Right renal pelvis (tissue), 4 donors: ENCODE measurements at regions not wholly inside any gene's neighbourhood (a gene's known extent, or its start where the extent isn't known, plus 50 kb on each side); places are given as distances from the start of the nearest gene placed in this dataset.

Experiments
- DNase-seq, 4 donors: peaks; one replicate each; pipeline ENCODE4 v3.0.0-alpha.2; 2013; ENCODE audit warnings: low read depth in 4 of 4, low spot score in 3 of 4, missing footprints in 1 of 4

DNA sequence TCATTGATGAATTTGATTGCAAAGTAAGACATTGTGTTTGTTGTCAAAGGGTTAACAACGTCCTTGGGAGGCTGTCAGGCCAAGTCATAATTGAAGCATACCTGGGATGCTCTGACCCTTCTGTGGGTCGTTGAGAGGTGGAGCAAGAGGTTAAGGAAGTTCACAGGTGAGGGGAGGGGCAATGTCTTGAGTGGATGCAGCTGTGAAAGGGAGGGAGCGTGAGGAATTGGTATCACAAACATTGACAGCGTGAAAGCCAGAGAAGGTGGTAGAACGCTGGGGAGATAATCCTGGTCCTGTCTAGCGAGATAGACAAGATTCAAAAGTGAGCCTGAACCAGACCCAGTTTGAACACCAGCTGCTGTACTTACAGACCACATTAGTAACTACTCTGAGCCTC lies 79.4 kb downstream of the HES1 start:
- no peak for DNase-seq

DNA sequence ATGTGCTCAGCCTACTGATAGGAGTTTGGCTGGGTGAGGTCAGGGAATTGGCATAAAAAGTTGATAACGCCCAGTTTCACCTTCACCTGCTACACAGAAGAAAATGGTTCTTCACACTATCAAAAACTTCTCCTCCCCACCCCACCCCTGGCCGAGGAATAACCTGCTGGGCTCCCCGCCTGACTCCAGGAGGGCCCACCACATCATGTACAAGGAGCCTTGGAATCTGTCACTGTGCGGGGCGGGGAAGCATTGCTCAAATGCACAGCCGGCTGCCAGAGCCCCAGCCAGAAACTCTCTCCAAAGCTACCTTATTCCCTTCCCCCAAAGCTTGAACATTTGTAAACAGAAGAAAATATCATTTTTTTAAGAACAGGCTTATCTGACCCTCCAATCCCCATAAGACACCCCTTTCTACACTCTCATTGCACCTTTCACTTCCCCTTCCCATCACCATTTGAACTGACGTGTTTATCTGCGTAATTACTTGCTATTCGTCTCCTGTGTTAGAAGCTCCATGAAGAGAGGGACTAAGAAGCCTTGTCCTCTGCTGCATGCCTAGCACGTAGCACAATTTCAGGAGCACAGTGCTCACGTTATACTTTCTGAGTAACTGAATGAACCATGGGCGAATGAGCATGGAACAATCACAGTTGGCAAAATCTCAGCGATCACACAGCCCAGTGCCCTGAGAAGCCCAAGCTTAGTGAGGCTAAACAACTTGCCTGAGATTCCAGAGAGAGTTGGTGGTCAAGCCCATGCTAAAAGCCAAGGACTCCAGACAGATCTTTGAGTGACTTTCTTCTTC lies 82.9 kb downstream of the HES1 start:
- DNase-seq = no peak

DNA sequence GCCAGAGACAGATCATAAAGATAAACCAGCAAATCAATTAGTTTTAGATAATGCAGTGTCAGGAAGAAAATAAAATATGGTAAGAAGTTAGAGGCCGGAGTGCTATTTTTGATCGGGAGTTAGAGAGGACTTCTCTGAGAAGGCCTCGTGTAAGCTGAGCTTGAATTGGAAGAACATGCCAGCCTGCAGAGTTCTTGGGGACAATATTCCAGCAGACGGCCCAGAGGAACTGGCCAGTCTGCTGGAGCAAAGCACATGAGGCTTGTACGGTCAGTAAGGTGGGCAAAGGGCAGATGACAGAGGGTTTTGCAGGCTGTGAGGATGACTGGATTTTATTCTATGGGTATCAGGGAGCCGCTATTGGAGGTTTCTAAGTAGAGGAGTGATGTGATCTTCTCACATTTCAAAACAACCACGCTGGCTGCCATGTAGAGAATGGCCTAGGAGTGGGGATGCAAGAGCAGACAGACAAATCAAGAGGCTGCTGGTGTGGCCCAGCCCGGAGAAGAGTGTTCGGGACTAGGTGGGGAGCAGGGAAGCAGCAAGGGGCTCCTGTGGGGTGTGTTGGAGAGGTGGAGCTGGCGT lies 84.0 kb downstream of the HES1 start:
- DNase-seq = no peak

DNA sequence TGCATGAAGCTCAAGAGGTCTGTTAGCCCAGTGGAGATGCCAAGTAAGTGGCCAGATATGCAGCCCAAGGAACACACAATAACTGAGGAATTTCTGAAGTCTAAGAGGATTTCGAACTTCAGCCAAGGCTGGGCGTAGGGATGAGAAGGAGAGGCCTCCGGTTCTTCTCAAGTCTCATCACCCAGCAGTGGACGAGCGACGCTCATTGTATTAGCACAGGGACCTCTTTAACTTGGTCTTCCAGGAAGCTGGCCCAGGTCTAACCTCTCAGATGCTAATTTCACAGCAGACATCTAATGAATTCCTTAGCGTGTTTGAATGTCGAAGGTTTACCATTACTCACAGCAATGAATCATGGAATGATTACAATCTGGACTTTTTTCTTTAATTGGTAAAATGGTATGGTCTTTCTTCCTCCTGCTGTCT lies 85.0 kb downstream of the HES1 start:
- no peak for DNase-seq

DNA sequence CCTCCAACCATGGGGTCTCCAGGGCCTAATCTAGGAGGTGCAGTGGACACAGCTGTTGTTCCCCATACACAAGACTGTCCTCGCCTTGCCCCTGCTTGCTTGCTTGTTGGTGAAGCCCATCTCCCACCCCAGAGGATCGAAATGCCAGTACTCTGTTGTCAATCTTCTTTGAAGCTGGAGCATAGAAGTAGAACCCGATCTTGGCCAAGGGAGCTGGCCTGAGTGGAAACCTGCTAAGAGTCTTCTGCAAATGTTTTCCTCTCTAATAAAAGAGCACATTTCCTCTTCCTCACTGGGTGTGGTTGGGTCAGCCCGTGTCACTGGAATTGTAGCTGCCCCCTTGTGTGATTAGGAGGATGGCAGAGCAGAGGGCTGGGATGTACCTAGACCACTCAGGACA lies 85.4 kb downstream of the HES1 start:
- DNase-seq = no peak

DNA sequence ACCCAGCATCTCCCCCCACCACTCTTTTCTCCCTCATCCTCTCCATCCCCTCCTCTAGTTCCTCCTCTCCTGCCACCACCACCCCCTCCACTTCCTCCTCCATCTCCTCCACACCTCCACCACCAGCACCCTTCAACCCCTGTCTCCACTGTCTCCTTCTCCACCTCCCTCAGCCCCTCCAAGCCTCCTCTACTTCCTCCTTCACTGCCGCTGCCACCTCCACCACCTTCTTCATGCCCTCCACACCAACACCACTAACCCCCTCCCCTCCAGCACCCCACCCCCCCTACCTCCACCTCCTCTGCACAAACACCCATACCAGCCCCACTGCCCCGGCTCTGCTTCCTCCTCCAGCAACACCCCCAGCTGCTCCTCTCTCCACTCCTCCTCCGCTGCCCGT lies 88.0 kb downstream of the HES1 start:
- DNase-seq = no peak

DNA sequence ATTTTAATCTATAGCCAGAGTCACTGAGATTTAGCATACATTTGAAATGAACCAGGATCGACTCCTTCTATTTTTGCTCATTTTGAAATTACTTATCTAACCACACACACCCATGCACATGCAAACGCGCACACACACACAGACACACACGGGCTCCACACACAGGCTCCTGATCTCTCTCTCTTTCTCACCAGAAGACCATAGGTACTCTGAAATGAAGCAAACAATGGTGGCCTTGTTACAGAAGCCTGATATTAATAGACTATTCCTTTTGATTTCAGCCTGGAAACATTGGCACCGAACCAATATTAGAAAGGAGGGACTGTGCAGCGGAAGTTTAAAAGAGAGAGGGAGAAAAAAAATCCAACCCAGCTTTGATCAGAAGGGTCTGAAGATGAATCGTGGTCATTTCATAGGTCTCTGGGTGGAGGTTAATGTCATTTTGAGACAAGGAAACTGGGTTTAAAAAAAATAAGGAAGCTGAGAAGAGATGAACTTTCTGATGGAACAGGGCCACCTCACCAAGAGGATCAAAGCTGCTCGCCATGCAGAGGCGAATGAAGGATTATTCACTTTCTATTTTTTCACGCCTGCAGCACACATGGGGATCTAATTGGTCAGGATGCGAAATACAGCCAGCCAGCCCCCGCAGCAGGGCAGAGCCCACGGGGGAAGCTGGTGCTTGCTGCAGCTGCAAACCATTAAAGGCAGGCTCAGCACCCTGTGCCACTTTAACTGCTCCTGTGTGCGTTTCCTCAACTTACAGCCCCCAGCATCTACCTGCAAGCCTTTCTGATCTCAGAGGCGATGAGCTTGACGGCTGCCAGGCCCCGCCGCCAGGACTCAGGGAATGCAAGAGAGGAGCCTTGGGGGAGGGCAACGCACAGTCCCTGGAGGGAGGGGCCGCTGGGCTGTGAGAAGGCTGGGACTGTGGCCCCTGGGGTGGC lies 88.8 kb downstream of the HES1 start:
- DNase-seq = no peak

DNA sequence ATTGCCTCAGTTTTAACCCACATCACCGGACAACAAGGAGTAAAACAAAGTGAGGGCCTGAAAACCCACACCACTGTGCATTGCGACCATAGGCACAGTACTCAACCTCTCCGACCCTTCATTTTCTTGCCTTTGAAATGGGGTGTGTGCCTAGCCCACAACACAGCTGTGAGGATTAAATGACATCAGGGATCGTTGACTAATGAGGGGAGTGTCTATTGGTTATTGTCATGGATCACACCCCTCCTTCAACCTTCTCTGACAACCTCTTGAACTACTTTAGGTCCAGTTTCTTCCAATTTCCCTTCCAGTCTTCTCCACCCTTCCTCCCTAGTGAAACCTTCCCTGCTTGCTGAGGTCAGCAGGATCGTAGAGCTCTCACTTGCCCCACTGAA lies 89.5 kb downstream of the HES1 start:
- DNase-seq = no peak

DNA sequence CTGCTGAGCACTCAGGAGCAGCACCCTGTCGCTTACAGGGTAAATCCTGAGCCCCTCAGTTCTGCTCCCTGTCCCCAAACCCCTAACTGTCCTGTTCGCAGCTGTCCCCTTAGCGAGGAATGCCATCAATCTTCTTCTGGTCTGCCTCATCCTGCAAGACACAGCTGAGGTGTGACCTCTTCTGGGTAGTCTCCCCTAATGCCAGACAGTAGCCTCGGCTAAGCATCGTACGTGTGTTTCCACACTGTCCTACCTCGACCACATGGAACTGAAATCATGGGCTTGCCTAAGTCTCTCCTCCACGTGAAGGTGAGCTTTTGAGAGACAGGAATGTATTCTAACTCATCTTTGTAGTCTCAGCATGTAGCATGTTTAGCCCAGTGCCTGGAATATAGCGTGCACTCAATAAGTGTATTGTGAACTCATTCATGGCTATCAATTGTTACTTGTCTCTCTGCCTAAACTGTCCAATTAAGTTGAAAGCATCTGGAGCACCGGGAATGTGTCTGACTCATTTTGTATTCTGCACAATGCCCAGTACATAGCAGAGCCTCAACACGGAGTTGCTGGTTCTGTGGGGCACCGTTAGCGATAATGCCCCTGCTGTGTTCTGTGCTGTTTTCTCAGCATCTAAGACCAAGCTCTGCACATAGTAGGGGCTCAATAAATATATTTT lies 90.2 kb downstream of the HES1 start:
- no peak for DNase-seq

DNA sequence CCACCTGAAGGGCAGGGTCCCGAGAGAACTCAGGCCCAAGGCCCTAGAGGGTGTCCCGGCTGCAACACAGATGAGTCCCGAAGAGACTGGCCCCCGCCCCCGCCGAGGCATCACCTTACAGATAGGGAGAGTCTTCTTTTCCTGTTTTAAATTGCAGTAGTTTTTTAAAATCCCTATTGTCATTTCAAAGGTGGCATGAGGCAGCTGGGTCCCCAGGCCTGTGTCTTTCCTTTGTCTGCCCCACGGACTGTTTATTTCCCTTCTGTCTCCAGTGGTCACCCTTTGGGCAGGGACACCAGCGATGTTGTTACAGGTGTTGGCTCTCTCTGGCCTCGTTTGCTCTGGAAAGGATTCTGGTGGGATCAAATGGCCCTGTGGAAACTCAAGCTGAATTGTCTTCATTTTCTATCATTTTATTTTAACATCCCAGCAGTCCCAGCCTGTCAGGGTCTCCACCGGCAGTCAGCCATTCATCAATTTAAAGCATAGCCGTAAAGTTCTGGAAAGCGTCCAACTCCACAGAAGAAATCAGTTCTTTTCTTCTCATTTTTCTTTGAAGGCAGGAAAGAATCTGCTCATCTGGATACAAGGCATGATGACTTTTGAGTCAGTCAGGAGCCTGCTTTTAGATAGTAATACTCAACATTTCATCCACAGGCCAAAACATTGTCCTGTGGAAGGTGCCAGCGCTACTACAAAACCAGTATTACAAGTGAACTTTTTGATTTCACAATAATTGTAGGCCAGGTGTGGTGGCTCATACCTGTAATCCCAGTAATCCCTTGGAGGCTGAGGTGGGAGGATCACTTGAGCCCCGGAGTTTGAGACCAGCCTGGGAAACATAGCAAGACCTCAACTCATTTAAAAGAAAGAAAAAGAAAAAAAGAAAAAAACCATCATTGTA lies 96.2 kb downstream of the HES1 start:
- no peak for DNase-seq

DNA sequence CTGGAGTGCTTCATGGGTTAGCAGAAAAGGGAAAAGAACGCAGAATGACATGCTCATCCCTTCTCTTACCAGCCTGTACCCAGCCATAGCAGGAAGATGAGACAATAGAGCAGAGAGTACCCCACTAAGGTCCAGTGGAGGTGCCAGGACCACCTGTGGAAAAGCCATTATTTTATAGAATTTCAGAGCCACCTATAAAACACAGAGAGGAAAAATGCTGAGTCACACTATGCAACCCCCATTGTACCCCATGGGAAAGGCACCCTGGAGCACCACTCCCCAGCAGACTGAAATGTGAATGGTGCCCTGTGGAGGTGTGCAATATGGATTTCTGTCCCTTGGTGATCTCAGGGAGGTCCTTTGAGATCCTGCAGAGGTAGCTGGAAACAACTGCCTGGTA lies 97.2 kb downstream of the HES1 start:
- no peak for DNase-seq

DNA sequence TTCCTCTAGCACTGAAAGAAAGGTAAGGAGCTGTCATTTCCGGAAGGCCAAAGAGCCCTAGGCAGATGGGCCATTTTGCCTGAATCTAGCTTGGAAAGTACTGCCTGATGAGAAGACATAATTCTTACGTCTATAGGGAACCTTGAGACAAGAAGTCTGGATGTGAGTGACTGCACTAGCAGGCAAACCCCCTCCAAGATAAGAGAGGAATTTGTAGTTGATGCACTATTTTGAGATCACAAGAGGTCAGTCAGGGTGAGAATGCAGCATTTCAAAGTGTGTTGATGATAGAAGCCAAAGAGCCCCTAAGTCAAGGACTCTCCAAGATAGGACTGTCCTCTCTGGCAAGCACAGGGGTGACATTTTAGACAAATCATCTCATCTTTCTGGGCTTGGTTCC lies 99.2 kb downstream of the HES1 start:
- DNase-seq = no peak

DNA sequence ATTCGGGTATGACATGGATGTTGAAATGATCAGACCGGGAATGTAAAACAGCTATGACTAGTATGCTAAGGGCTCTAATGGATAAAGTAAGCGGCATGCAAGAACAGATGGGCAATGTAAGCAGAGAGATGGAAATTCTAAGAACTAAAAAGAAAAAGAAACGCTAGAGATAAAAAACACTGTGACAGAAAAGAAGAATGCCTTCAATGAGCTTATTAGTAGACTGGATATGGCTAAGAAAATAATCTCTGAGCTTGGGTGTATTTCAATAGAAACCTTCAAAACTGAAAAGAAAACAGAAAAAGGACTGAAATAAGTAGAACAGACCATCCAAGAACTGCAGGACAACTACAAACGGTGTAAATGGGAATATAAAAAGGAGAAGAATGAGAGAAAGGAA lies 101.2 kb downstream of the HES1 start:
- no peak for DNase-seq

DNA sequence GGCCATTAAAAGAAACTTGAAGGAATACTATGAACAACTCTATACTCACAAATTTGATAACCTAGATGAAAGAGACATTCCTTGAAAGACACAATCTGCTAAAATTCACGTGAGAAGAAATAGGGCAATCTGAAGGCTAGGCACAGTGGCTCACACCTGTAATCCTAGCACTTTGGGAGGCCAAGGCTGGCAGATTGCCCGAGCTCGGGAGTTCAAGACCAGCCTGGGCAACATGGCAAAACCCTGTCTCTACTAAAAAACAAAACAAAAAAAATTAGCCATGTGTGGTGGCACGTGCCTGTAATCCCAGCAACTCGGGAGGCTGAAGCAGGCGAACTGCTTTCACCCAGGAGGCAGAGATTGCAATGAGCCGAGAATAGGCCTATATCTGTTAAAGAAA lies 104.8 kb downstream of the HES1 start:
- no peak for DNase-seq

DNA sequence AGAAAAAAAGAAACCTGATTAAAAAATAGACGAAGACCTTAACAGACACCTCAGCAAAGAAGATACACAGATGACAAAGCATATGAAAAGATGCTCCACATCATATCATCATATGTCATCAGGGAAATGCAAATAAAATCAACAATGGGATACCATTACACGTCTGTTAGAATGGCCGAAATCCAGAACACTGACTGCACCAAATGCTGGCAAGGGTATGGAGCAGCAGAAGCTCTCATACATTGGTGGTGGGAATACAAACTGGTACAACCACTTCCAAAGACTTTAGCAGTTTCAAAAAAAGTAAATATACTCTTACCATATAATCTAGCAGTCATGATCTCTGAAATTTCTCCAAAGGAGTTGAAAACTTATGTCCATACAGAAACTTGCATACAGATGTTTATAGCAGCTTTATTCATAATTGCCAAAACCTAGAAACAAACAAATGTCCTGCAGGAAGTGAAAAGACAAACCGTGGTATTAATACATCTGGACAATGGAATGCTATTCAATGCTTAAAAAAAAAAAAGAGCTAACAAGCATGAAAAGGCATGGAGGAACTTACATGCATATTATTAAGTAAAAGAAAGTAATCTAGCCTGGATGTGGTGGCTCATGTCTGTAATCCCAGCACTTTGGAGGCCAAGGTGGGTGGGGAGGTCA lies 107.4 kb downstream of the HES1 start:
- DNase-seq = no peak

DNA sequence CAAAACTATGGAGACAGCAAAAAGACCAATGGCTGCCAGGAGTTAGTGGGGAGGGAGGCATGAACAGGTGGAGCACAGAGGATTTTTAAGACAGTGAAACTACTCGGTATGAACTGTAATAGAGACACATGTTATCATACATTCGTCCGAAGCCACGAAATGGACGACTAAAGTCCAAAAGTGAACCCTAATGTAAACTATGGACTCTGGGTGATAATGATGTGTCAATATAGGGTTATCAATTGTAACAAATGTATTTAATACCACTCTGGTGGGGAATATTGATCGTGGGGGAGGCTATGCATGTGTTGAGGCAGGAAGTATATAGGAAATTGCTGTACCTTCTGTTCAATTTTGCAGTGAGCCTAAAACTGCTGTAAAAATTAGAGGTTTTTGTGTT lies 107.0 kb downstream of the CPN2 start:
- DNase-seq = no peak

DNA sequence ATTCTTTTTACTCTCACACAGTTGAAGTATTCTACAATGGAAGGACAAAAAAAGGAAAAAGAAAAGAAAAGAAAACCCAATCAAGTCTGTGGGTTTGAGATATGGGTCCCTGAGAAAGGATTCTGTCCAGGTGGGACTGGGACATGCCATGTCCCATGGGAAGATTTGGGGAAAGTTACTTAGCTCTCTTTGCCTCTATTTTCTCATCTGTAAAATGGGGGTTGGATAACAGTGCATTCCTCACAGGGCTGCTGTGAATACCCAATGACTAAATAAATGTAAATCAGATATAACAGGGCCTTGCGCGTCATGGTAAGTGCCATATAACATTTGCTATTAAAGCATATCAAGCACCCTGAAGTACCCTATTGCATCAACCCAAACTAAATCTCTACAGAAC lies 105.7 kb downstream of the CPN2 start:
- DNase-seq = no peak

DNA sequence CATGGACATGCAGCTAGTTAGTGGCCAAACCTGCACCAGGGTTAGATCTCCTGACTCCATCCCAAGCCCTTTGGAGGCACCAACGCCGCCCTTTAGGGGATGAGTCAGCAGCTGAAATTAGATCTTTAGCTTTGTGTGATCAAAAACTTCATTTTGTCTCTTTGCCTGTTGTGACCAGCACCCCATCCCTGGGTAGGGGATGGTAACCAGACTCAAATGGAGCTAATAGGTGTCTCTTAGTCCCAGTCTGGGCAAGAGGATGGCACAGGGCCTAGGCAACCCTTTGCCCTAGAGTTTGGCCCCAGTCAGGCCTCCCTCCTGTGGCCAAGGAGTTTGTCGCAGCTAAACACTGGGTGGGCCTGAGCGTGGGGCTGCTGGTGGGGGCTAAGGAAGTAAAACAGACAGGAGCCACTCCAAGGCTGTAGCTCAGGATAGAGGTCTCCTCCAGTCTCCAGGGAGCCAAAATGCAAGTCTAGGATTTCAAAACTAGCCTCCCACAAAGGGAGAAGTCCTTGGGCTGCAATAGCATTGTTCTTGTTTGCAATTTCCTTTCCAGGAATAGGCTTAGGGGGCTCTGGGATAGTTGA lies 105.1 kb downstream of the CPN2 start:
- no peak for DNase-seq

DNA sequence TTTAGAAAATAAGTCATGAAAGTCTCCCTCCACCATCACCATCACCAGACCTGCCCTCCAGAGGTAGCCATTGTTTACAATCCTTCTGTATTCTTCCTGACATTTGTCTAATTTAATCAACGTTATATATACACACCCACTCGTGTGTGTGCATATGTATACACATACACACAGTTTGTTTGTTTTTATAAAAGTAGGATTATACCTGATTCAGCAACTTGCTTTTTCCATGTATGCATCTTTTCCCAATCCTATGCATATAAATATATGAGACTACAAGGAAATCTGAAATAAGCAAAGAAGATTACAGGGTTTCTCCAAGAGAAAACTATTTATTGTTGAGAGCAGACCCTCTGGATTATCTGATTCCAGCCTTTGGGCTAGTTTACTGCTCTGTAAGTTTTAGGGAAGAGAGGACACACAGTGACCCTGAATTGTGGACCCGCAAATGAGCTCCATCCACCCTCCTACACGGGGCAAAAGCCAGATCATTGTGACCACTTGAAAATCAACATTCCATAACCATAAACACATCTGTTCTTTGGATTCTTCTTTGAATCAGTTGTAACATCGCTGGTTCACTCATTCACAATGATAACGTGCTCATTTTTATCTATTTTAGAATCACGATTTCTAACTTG lies 104.3 kb downstream of the CPN2 start:
- DNase-seq = no peak
